Activated CD4-positive, alpha-beta T cell treated with anti-CD3 and anti-CD28 coated beads, Interleukin-2, amount 10 ng/mL, durations not matched to agents 24 days and 14 days (primary cell): ENCODE measurements at regions not wholly inside any gene's neighbourhood (a gene's known extent, or its start where the extent isn't known, plus 50 kb on each side); places are given as distances from the start of the nearest gene placed in this dataset.

ENCODE experiments used
- DNase-seq: peaks from one replicate; pipeline ENCODE4 v3.0.0; 2022
- H3K27ac Mint-ChIP-seq: one replicate; pipeline ENCODE4 v1.8.0; 2022; ENCODE audit warnings: mild to moderate bottlenecking, mixed read lengths
- H3K27me3 Mint-ChIP-seq: one replicate; pipeline ENCODE4 v1.8.0; 2022; ENCODE audit warnings: mixed read lengths
- H3K36me3 Mint-ChIP-seq: one replicate; pipeline ENCODE4 v1.8.0; 2022; ENCODE audit warnings: low read depth, mild to moderate bottlenecking, mixed read lengths
- H3K4me1 Mint-ChIP-seq: one replicate; pipeline ENCODE4 v1.8.0; 2021; ENCODE audit warnings: mixed read lengths
- H3K4me3 Mint-ChIP-seq: one replicate; pipeline ENCODE4 v1.8.0; 2022; ENCODE audit warnings: mild to moderate bottlenecking, moderate library complexity, mixed read lengths
- H3K9me3 Mint-ChIP-seq: one replicate; pipeline ENCODE4 v1.8.0; 2021; ENCODE audit warnings: mixed read lengths
- intact Hi-C: fragments of 100-400 bp; cut with micrococcal nuclease; formaldehyde crosslinking; loops from one replicate; pipeline ENCODE4 v1.15.1; 2023

DNA sequence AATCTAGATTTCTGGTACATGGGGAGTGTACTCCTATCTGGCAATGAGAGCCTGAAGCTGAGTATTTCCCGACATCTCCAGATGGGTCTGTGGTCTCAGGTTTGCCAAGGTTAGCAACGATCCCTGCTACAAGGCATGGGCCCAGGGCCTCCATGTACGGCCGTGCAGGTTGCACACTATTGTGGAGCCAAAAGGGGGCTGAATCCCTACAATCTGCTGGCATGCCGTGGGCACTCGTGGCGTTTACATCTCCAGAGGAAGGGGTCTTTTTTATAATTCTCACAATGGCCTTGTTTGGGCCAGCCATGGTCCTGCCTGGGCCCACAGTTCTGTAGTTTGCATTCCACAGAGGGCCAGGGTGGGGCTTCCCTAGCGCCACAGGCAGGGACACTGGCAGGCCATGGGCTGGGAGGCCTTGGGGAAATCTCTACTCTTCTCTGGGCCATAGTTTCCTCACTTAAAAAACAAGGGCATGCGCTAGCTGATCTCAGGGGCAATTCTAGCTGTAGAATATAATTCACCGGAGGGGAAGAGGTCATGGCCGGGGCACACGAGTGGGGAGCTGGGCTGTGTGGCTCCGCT is 68.9 kb upstream of the TLE3 start:
- Mint-ChIP-seq H3K4me1 (no peaks in the 10 kb centered on the region), H3K9me3 (no peaks in the 10 kb centered on the region), H3K27me3 (peaks cover 10% of the 10 kb centered on the region), H3K4me3 (no peak overlapping the region), H3K36me3 (no peaks in the 10 kb centered on the region), H3K27ac (no peak overlapping the region)
- intact Hi-C loops: no loop called here
- DNase-seq: no peak

DNA sequence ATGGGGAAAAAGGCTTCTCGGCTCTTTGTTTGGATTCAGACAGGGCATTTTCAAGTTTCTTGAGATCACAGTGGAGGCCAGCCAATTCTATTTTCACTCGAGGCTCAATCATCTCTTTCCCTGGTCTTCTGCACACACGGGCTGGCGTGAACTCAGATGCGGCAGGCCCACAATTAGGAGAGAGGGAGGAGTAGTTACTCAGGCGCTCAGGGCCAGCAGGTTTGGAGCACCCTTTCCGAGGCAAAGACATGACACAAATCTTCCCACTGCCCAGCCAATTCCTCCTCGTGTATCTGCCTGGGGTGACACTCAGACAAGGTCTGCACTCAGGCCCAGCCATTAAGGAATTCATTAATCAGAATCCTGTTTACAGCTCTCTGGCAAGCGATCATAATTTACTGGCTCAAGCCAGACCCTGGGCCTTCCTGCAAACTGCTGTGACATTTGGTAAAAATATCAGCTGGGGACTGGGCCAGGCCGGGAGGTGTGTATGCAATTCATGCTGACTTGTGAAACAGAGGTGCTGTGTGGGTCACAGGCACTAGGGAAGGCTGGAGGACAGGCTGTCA is 68.1 kb upstream of the TLE3 start:
- Mint-ChIP-seq H3K9me3 (no peaks in the 10 kb centered on the region), H3K4me1 (no peaks in the 10 kb centered on the region), H3K4me3 (no peak overlapping the region), H3K27me3 (peaks cover 13% of the 10 kb centered on the region), H3K36me3 (no peaks in the 10 kb centered on the region), H3K27ac (no peak overlapping the region)
- no peak for DNase-seq
- intact Hi-C loops: no loop called here

DNA sequence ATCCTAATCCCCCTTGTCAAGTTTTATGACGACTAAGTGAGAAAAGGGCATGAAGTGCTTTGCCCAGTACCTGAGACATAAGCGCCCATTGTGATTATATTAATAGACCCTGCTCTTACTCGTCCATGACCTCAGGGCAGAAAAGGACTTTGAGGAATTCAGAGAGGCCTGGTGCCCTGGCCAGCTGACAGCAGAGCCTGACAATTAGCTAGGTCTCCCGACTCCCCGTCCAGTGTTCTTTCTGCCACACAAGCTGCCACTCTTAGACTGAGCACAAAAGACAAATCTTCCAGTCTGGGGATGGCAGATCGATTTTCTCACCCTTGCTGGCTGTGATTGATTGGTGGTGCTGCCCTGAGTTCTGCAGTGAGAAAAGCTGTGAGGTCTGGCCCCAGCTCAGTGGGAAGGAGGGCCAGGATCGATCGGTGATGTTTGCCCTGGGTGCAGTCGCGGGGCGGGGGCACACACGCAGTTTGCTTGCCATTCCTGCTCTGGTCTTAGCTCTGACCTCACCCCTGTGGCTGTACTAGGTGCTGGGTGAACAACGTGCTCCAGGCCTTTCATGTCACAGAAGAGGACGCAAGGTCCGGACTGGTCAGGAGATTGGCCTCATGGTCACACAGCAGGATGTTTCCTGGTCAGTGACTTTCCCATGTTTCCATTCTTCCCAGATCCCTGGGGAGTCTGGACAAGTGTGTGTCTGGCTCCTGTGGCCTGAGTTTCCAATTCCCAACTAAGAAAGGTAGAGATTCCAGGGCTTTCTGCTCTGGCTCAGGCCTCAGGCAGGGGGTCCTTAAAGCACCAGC is 67.4 kb upstream of the TLE3 start:
- H3K9me3 Mint-ChIP-seq: no peaks in the 10 kb centered on the region
- intact Hi-C loops: no loop called here
- no peak overlapping the region for H3K4me3 Mint-ChIP-seq
- H3K36me3 Mint-ChIP-seq: no peaks in the 10 kb centered on the region
- H3K4me1 Mint-ChIP-seq: no peaks in the 10 kb centered on the region
- DNase-seq: no peak
- no peak overlapping the region for H3K27ac Mint-ChIP-seq
- H3K27me3 Mint-ChIP-seq: peaks cover 11% of the 10 kb centered on the region

DNA sequence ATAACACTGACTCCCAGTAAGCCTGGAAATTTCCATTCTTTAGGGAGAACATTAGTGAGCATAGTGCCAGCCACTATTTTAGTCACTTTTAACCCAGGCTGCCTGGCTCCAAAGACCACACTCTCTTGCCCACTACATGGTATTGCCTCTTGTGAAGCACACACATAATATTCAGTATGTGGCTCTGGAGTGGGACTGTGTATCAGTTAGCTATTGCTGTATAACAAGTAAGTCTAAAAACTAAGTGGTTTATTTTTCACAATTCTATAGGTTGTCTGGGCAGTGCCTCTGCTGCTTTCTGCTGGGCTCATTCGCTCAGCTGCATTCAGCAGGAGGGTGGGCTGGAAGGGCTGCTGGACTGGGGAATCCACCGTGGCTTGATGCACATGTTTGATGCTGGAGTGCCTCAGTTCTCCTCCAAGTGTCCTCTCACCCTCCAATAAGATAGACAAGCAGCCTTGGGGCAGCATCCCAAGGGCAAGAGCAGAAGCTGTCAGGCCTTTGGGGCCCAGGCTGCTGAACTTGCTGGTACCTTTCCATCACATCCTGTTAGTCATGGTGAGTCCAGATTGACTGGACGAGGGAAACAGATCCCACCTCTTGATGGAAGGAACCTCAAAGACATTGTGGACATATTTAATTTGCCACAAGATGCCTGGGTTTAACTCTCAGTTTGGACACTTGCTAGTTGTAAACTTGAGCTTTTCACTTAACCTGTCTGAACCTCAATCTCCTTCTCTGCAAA is 66.6 kb upstream of the TLE3 start:
- H3K36me3 Mint-ChIP-seq: no peaks in the 10 kb centered on the region
- intact Hi-C loops: no loop called here

DNA sequence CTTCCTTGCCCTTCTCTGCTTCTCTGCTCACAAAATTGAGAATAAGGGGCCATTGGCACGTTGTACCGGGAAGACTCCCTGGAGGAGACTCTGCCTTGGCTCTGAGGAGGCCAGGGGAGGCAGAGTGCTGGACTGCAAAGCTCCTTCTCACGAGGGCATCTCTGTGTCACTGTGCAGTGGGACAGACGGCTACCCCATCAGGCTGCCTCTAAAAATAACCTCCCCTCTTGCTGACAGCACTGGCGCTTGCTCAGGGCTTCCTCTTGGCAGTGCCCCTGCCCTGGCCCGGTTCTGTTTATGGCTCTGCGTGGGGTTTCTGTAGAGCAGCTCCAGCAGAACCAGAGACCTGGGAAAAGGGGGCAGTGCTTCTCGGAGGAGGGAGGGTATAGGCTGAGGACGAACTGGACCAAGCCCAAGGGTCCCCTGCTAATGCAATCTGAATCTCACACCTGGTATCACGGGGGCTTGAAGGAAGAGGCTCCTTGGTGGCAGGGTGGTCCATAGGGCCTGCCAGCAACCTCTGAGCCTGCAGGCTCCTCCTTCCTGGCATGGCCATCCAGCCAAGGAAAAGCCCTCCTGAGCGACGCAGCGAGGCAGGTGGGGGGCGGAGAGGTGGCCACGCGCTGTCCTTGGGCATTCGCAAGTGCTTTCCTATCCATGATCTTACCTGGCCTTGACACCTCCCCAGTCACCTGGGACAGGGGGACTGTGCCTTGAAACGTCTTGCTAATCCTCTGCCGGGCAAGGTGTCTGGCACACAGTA is 63.3 kb upstream of the TLE3 start:
- Mint-ChIP-seq H3K27me3 (peaks cover 17% of the 10 kb centered on the region), H3K27ac (no peak overlapping the region), H3K4me1 (no peaks in the 10 kb centered on the region), H3K9me3 (no peaks in the 10 kb centered on the region), H3K4me3 (no peak overlapping the region), H3K36me3 (no peaks in the 10 kb centered on the region)
- intact Hi-C loops: no loop called here
- DNase-seq: no peak

More for the DNA sequence above, 66.6 kb upstream of the TLE3 start:
- Mint-ChIP-seq H3K4me3 (no peak overlapping the region), H3K9me3 (no peaks in the 10 kb centered on the region), H3K27ac (no peak overlapping the region), H3K27me3 (peaks cover 11% of the 10 kb centered on the region), H3K4me1 (no peaks in the 10 kb centered on the region)
- no peak for DNase-seq

DNA sequence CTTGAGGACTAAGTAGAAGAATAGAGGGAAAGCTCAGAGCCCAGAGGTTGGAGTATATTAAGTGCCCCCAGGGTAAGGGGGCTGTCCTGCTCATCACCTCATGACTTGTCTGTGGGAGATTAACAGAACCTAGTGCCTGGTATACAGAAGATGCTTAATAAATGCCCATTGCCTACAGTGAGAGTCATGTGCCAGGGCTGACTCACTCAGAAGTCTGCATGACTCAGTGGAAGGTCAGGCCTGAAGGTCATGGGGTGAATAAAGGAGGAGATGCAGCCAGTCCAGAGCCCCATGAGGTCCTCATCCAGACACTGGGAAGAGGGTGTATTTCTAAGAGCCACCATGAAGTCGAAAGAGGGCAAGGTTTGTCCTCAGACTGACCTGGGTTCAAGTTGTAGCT is 62.5 kb upstream of the TLE3 start:
- DNase-seq: no peak
- Mint-ChIP-seq H3K4me3 (no peak overlapping the region), H3K27me3 (peaks cover 17% of the 10 kb centered on the region), H3K27ac (no peak overlapping the region), H3K36me3 (no peaks in the 10 kb centered on the region), H3K4me1 (no peaks in the 10 kb centered on the region), H3K9me3 (no peaks in the 10 kb centered on the region)
- intact Hi-C loops: no loop called here

DNA sequence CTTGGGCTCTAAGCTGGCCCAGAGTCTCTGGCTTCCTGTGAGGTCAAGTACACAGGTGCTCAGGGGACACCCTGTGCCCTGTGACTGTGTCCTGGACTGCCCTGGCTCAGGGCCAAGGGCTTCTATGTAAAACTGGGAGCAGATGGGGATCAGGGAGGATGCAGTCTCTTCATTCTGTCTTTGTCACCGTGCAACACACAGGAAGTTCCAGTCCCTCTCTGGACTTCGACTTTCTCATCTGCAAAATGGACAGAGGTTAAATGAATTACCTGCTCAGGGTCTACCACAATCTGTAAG is 61.9 kb upstream of the TLE3 start:
- H3K4me1 Mint-ChIP-seq: no peaks in the 10 kb centered on the region
- H3K27ac Mint-ChIP-seq: no peak overlapping the region
- no peak for DNase-seq
- H3K27me3 Mint-ChIP-seq: peaks cover 23% of the 10 kb centered on the region
- H3K36me3 Mint-ChIP-seq: no peaks in the 10 kb centered on the region
- H3K9me3 Mint-ChIP-seq: no peaks in the 10 kb centered on the region
- no peak overlapping the region for H3K4me3 Mint-ChIP-seq
- intact Hi-C loops: no loop called here

DNA sequence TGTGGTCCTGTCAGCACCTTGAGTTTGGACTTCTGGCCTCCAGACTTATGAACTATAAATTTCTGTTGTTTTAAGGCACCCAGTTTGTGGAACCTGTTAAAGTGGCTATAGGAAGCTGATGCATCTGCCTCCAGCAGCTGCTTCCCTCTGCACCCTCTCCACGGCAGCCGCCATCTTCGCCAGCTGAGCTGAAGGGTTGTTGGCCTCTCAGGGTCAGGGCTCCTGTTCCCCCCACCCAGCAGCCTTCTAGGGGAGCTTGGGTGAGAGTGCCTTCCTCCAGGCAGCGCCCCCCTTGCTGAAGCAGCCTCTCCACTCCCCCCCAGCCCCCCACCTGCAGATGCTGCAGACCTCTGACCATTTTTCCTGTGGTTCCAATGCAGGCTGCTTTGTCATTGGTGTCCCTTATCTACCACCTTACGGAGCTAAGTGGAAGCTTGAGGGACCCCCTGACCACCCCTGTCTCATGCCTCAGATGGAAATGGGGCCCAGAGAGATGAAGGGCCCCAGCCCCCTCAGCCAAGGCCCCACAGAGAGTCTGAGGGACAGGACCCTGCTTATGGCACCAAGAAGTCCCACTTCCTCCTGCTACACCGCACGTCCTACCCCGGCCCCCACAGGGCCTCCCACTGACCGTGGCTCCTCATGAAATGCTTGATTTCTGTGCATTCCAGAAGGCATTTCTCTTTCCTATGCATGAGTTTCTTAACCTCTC is 61.4 kb upstream of the TLE3 start:
- Mint-ChIP-seq H3K9me3 (no peaks in the 10 kb centered on the region), H3K4me3 (no peak overlapping the region), H3K4me1 (no peaks in the 10 kb centered on the region), H3K27me3 (peaks cover 25% of the 10 kb centered on the region), H3K27ac (no peak overlapping the region), H3K36me3 (no peaks in the 10 kb centered on the region)
- intact Hi-C loops: no loop called here
- DNase-seq: no peak

DNA sequence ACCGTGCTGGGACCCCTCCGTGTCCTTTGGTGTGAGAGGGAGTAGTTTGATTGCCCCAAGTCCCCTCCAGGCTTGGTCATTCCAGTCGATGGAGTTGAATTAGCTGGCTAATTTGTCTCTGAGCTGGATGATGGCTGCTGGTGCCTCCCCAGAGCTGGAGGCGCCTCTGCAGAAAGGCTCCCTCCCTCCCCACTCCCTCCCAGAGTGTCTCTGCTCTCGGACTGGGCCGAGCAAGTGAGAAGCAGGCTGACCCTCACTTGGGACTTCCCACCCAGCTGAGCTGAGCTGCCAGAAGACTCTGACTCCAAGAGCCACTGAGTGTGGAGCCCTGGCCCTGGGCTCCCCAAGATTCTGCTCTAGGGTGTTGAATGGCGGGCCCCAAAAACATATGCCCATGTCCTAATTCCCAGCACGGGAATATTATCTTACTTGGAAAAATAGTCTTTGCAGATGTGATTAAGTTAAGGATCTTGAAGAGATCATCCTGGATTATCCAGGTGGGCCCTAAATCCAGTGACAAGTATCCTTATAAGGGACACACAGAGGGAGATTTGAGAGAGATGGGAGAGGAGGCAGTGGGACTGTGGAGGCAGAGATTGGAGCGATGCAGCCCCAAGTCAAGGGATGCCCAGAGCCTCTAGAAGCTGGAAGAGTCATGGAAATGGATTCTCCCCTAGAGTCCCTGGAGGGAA is 60.7 kb upstream of the TLE3 start:
- H3K4me1 Mint-ChIP-seq: no peaks in the 10 kb centered on the region
- peaks cover 25% of the 10 kb centered on the region for H3K27me3 Mint-ChIP-seq
- H3K9me3 Mint-ChIP-seq: no peaks in the 10 kb centered on the region
- H3K4me3 Mint-ChIP-seq: no peak overlapping the region
- no peak overlapping the region for H3K27ac Mint-ChIP-seq
- intact Hi-C loops: no loop called here
- H3K36me3 Mint-ChIP-seq: no peaks in the 10 kb centered on the region
- no peak for DNase-seq

DNA sequence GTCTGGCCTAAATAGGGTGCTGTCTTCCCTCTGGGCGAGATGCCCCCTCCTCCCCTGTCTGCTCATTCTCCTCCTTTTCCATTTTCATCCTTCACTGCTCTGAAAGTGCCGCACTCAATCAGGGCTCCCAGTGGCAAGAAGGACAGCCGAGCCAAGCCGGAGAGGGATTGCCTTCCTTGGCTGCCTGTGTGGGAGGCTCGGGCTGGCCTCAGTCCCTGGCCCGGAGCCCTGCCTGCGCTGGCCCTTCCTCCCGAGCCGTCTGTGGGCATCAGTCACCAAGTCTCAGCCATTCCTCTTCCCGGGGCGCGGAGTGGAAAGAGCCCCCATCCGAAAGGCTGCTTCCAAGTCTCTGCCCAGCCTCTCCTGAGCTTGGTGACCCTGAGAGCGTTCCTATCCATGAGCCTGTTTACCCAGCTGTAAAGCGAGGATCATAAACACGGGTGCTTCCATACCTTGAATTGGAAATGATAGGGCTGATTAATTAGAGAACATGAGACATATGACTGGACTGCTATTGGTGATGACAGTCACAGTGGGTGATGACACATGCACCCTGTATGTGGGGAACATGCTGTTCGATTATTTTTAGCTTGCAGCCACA is 59.1 kb upstream of the TLE3 start:
- Mint-ChIP-seq H3K4me1 (peaks cover 1% of the 10 kb centered on the region), H3K9me3 (no peaks in the 10 kb centered on the region), H3K27me3 (peaks cover 23% of the 10 kb centered on the region), H3K27ac (no peak overlapping the region), H3K4me3 (no peak overlapping the region), H3K36me3 (no peaks in the 10 kb centered on the region)
- no peak for DNase-seq
- intact Hi-C loops: no loop called here

DNA sequence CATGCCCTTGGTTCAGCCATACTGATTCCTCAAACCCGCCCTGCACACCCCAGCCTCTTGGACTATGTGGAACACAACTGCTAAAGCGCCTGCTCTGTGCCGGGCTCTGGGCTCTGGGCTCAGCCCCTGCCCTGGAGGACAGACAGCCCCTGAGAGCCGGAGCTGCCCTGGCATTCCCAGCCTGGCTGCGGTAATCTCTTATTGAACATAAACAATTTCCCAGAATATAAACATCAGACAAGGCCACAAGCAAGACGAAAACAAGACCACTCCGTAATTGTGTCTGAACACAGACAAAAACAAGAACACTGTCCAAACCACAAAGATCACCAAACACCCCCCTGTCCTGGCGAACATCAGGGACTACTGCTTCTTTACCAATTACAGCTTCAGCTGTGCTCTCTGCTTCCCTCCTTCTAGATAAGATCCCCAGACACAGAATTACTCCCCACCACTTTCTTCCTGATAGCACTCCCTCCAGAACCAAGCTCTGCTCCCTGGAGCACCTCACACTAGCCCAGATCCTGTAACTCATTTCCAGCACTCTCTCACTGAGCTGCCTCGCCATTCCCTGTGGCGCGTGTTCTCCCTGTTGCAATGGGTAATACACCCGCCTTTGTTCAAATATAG is 57.1 kb upstream of the TLE3 start:
- intact Hi-C loops: no loop called here
- no peaks in the 10 kb centered on the region for H3K9me3 Mint-ChIP-seq
- no peak overlapping the region for H3K27ac Mint-ChIP-seq
- H3K36me3 Mint-ChIP-seq: no peaks in the 10 kb centered on the region
- peaks cover 26% of the 10 kb centered on the region for H3K27me3 Mint-ChIP-seq
- no peak overlapping the region for H3K4me3 Mint-ChIP-seq
- DNase-seq: no peak
- H3K4me1 Mint-ChIP-seq: peaks cover 1% of the 10 kb centered on the region

DNA sequence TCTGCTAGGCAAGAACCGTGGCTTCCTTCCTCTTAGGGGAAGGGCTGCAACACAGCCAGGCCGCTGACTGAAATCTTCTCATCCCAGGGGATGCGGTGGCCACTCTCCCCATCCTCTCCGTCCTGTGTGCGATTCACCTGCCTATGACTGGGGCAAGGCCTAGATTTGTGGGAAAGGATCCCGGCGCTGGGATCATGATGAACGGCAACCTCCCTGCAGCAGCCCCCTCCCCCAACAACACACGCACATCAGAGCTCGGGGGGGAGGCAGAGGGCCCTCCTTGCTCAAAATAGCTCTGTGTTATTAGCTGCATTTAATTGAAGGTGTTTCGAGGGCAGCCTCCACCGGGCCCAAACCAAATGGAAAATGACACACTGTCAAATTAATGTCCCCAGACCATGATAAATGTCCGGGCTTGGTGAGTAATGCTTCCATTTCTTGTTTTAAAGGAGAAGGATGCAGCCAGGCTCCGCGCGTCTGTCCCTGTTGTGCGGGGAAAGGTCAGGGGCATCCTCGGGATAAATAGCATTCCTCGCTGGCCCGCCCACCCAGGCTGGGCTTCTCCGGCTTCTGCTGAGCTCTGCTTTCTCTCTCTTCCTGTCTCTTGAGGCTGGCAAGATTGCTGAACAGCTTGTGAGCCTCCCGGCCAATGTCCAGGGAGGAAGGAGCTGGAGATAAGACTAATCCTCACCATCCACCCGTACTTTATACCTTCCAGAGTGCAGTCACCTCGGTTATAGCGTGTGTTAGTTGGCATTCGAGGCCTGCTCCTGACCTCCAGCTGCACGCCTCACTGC is 56.4 kb upstream of the TLE3 start:
- no peaks in the 10 kb centered on the region for H3K36me3 Mint-ChIP-seq
- no peak overlapping the region for H3K27ac Mint-ChIP-seq
- intact Hi-C loops: no loop called here
- H3K4me3 Mint-ChIP-seq: no peak overlapping the region
- H3K4me1 Mint-ChIP-seq: peaks cover 1% of the 10 kb centered on the region
- H3K27me3 Mint-ChIP-seq: peaks cover 33% of the 10 kb centered on the region
- no peaks in the 10 kb centered on the region for H3K9me3 Mint-ChIP-seq
- no peak for DNase-seq
